ENCODE measurements at regions not wholly inside any gene's neighbourhood (a gene's known extent, or its start where the extent isn't known, plus 50 kb on each side); places are given as distances from the start of the nearest gene placed in this dataset.

- Histone ChIP-seq H3K9me3 (ENCODE audit: low read length) (peaks cover 60% of the 10 kb centered on the region), H3K9ac (ENCODE audit: insufficient read depth, low read depth, low read length) (no peak overlapping the region), H3K4me1 (ENCODE audit: insufficient read depth, low read length) (no peaks in the 10 kb centered on the region), H3K27me3 (ENCODE audit: control insufficient read depth in 1 of 2, insufficient read depth in 2 of 2, low read length in 2 of 2) (no peaks in the 10 kb centered on the region), H3K4me2 (ENCODE audit: low read depth, low read length) (no peak overlapping the region), H4K20me1 (ENCODE audit: insufficient read depth, low read length) (no peaks in the 10 kb centered on the region), H3K4me3 (replicated peaks in 1 of 3; ENCODE audit: insufficient read depth in 1 of 3, low read depth in 2 of 3, low read length in 3 of 3) (no peak overlapping the region), H3K79me2 (ENCODE audit: insufficient read depth, low read length) (no peaks in the 10 kb centered on the region), H3K27ac (ENCODE audit: extremely low read length, insufficient read depth, low read length) (no peak overlapping the region), H3K36me3 (replicated peaks in 1 of 2; ENCODE audit: control insufficient read depth in 1 of 2, insufficient read depth in 2 of 2, low read length in 2 of 2) (no peaks in the 10 kb centered on the region), H2AFZ (ENCODE audit: low read length) (no peak overlapping the region)
- ATAC-seq (no peak), DNase-seq (ENCODE audit: low spot score) (no peak), FAIRE-seq (no peak)
- no peak for TF ChIP-seq NCOA5 (CRISPR knock-in tag; IDR thresholded peaks at IDR 0.05)
- no TSS peak for BruUV-seq (replicated peaks)
- ChIA-PET CTCF (ENCODE audit: low intra/inter-chr PET ratio, low total read pairs) (no interaction called here), POLR2A (no interaction called here)
- in situ Hi-C loops (cut with HindIII; ENCODE audit: extremely low pct_ligation_motif_present, low pct_unique_long_range_greater_than_20kb) = no loop called here
- intact Hi-C loops (cut with micrococcal nuclease; ENCODE audit: unreplicated experiment) = no loop called here
- 53% methylated on average over 2 of the region's 2 CpGs for WGBS (ENCODE audit: low lambda C conversion rate)
Observed at GRCh38 chr11:38274031-38274430, 1676.0 kb upstream of the RAG2 start.

- no peak overlapping the region for H3K4me2 ChIP-seq (ENCODE audit: low read depth, low read length)
- no peaks in the 10 kb centered on the region for H3K79me2 ChIP-seq (ENCODE audit: insufficient read depth, low read length)
- POLR2A ChIA-PET = no interaction called here
- no peak overlapping the region for H3K9ac ChIP-seq (ENCODE audit: insufficient read depth, low read depth, low read length)
- no TSS peak for BruUV-seq (replicated peaks)
- H3K27ac ChIP-seq (ENCODE audit: extremely low read length, insufficient read depth, low read length) = no peak overlapping the region
- no peaks in the 10 kb centered on the region for H3K27me3 ChIP-seq (ENCODE audit: control insufficient read depth in 1 of 2, insufficient read depth in 2 of 2, low read length in 2 of 2)
- WGBS (ENCODE audit: low lambda C conversion rate) = 3% methylated on average over 4 of the region's 4 CpGs
- H3K36me3 ChIP-seq (replicated peaks in 1 of 2; ENCODE audit: control insufficient read depth in 1 of 2, insufficient read depth in 2 of 2, low read length in 2 of 2) = no peaks in the 10 kb centered on the region
- in situ Hi-C loops (cut with HindIII; ENCODE audit: extremely low pct_ligation_motif_present, low pct_unique_long_range_greater_than_20kb) (no loop called here), intact Hi-C loops (cut with micrococcal nuclease; ENCODE audit: unreplicated experiment) (no loop called here)
- FAIRE-seq = no peak
- H3K4me1 ChIP-seq (ENCODE audit: insufficient read depth, low read length) = no peaks in the 10 kb centered on the region
- TF ChIP-seq FIP1L1 (IDR thresholded peaks at IDR 0.05; ENCODE audit: borderline replicate concordance, insufficient read depth, low read depth, low read length) (no peak), FOXA3 (CRISPR knock-in tag; IDR thresholded peaks at IDR 0.05) (no peak), ZNF354B (CRISPR knock-in tag; IDR thresholded peaks at IDR 0.05) (no peak), ZNF7 (CRISPR knock-in tag; IDR thresholded peaks at IDR 0.05) (no peak), HNRNPL (IDR thresholded peaks at IDR 0.05; ENCODE audit: low read depth, low read length) (no peak), SOX5 (CRISPR knock-in tag; IDR thresholded peaks at IDR 0.05; ENCODE audit: borderline replicate concordance) (no peak), MED1 (CRISPR knock-in tag; IDR thresholded peaks at IDR 0.05) (no peak), ZBTB38 (CRISPR knock-in tag; IDR thresholded peaks at IDR 0.05) (no peak), IRX3 (CRISPR knock-in tag; IDR thresholded peaks at IDR 0.05; ENCODE audit: borderline replicate concordance, low read depth) (no peak), CREB1 (IDR thresholded peaks at IDR 0.05) (no peak), CREB1 (CRISPR knock-in tag; IDR thresholded peaks at IDR 0.05) (no peak), ZNF713 (CRISPR knock-in tag; IDR thresholded peaks at IDR 0.05) (no peak), SUZ12 (IDR thresholded peaks at IDR 0.05; ENCODE audit: low read depth, low read length) (no peak), ATF4 (CRISPR knock-in tag; IDR thresholded peaks at IDR 0.05) (no peak), ZNF282 (IDR thresholded peaks at IDR 0.05; ENCODE audit: partially characterized antibody) (no peak), ATF1 (CRISPR knock-in tag; IDR thresholded peaks at IDR 0.05) (no peak), ZNF446 (CRISPR knock-in tag; IDR thresholded peaks at IDR 0.05) (no peak)
- H3K4me3 ChIP-seq (replicated peaks in 1 of 3; ENCODE audit: insufficient read depth in 1 of 3, low read depth in 2 of 3, low read length in 3 of 3) = no peak overlapping the region
- CTCF ChIA-PET (ENCODE audit: low intra/inter-chr PET ratio, low total read pairs) = no interaction called here
- no peak overlapping the region for H2AFZ ChIP-seq (ENCODE audit: low read length)
- no peak for ATAC-seq
- H4K20me1 ChIP-seq (ENCODE audit: insufficient read depth, low read length) = no peaks in the 10 kb centered on the region
- no peak for DNase-seq (ENCODE audit: low spot score)
- peaks cover 61% of the 10 kb centered on the region for H3K9me3 ChIP-seq (ENCODE audit: low read length)
Observed at GRCh38 chr11:38272376-38272775, 1674.3 kb upstream of the RAG2 start.

All from HepG2 (cell line).